A549 (cell line): ENCODE measurements at regions not wholly inside any gene's neighbourhood (a gene's known extent, or its start where the extent isn't known, plus 50 kb on each side); places are given as distances from the start of the nearest gene placed in this dataset.
"Not testable (repeated sequence)": the region's sequence is repeated elsewhere in the genome, so short reads cannot be mapped to it uniquely, and the experiment has no call there.

Experiments
- ATAC-seq, 2 experiments: fragments of 200-7000 bp in 1 of 2; fragments of >200 bp in 1 of 2; cut with Nextera tagmentation in 1 of 2; cut with Tn5 transposase in 1 of 2; 3 replicates each; pipeline versions ENCODE4 v1.8.0 to v1.9.1; 2018 to 2020; ENCODE audit warnings: mild to moderate bottlenecking in 1 of 2, moderate library complexity in 1 of 2
- CTCF ChIA-PET: fragments of 300-600 bp; sonication (Branson Sonifier 250); formaldehyde crosslinking; extraction: SDS; loops from one replicate; lab custom pipeline; 2021; ENCODE audit warnings: antibody characterized with exemption, inconsistent platforms; lab: Yijun Ruan, JAX
- POLR2A ChIA-PET: fragments of 350-600 bp; formaldehyde crosslinking; extraction: SDS; loops from one replicate; lab custom pipeline; 2021; ENCODE audit warnings: antibody characterized with exemption, inconsistent platforms; lab: Yijun Ruan, JAX
- DNase-seq, 2 experiments: peaks; one replicate each; pipeline versions ENCODE4 v3.0.0 to v3.0.0-alpha.2; 2011 to 2016; ENCODE audit warnings: low read depth in 1 of 2, low spot score in 1 of 2
- FAIRE-seq: peaks from 2 replicates; lab custom pipeline; 2011; peaks lifted over from hg19 to GRCh38; lab: Jason Lieb, UNC
- H3K27ac ChIP-seq, 2 experiments: fragments of >200 bp; sonication (Bioruptor Twin); formaldehyde crosslinking; 3 replicates each; pipeline ENCODE4 v1.5.1; 2016 to 2017
- H3K4me1 ChIP-seq: fragments of >200 bp; sonication (Bioruptor Twin); formaldehyde crosslinking; 3 replicates; pipeline ENCODE4 v1.6.1; 2016
- H3K4me2 ChIP-seq: fragments of >200 bp; sonication (Bioruptor Twin); formaldehyde crosslinking; 3 replicates; pipeline ENCODE4 v1.6.1; 2016
- H3K4me3 ChIP-seq: fragments of >200 bp; sonication (Bioruptor Twin); formaldehyde crosslinking; 3 replicates; pipeline ENCODE4 v1.5.1; 2016
- H3K9me3 ChIP-seq: fragments of >200 bp; sonication (Bioruptor Twin); formaldehyde crosslinking; 3 replicates; pipeline ENCODE4 v1.6.1; 2016
- CEBPB ChIP-seq, 2 experiments: fragments of >200 bp in 1 of 2; sonication (Bioruptor Twin) in 1 of 2; formaldehyde crosslinking in 1 of 2; IDR thresholded peaks; 2 replicates each; pipeline ENCODE4 v1.6.1; 2012 to 2016
- CHD2 ChIP-seq: fragments of 150-350 bp; IDR thresholded peaks from 2 replicates; pipeline ENCODE4 v1.6.1; 2014; ENCODE audit warnings: low read length; ENCODE audit not compliant: partially characterized antibody
- CHD4 ChIP-seq: fragments of 200-600 bp; sonication (generic); IDR thresholded peaks from 2 replicates; pipeline ENCODE4 v1.6.1; 2016; ENCODE audit warnings: antibody characterized with exemption, mild to moderate bottlenecking, borderline replicate concordance
- EHMT2 ChIP-seq: fragments of 200-600 bp; sonication (generic); IDR thresholded peaks from 2 replicates; pipeline ENCODE4 v1.6.1; 2016; ENCODE audit warnings: antibody characterized with exemption, low read depth, mild to moderate bottlenecking, moderate library complexity
- FOSB ChIP-seq: fragments of 250-450 bp; sonication (Bioruptor Pico); IDR thresholded peaks from 2 replicates; pipeline ENCODE4 v1.5.0; 2020; ENCODE audit warnings: mild to moderate bottlenecking, moderate library complexity
- FOSL2 ChIP-seq, 2 experiments: fragments of 450-650 bp in 1 of 2; fragments of >200 bp in 1 of 2; sonication (Bioruptor Twin) in 1 of 2; formaldehyde crosslinking; IDR thresholded peaks; 2 replicates each; pipeline versions ENCODE4 v1.5.0 to v1.6.1; 2016 to 2020; ENCODE audit warnings: mild to moderate bottlenecking in 1 of 2, moderate library complexity in 1 of 2
- GATA3 ChIP-seq: IDR thresholded peaks from 2 replicates; pipeline ENCODE4 v1.6.1; 2012; ENCODE audit warnings: borderline replicate concordance
- HEYL ChIP-seq: fragments of 250-450 bp; sonication (Bioruptor Pico); IDR thresholded peaks from 2 replicates; pipeline ENCODE4 v1.8.0; 2021; ENCODE audit warnings: mild to moderate bottlenecking, moderate library complexity
- HOXB5 ChIP-seq: fragments of 250-450 bp; sonication (Bioruptor Pico); IDR thresholded peaks from 2 replicates; pipeline ENCODE4 v1.5.0; 2020; ENCODE audit warnings: mild to moderate bottlenecking, moderate library complexity
- KDM5A ChIP-seq: fragments of 200-600 bp; sonication (generic); IDR thresholded peaks from 2 replicates; pipeline ENCODE4 v1.6.1; 2016; ENCODE audit warnings: antibody characterized with exemption, mild to moderate bottlenecking
- MAZ ChIP-seq: fragments of 150-350 bp; IDR thresholded peaks from 2 replicates; pipeline ENCODE4 v1.6.1; 2014; ENCODE audit warnings: antibody characterized with exemption, low read depth, low read length, borderline replicate concordance
- NPAS2 ChIP-seq: fragments of 250-450 bp; sonication (Bioruptor Pico); IDR thresholded peaks from 2 replicates; pipeline ENCODE4 v1.8.0; 2022; ENCODE audit warnings: mild to moderate bottlenecking, moderate library complexity, borderline replicate concordance
- NR3C1 ChIP-seq: fragments of >200 bp; sonication (Bioruptor Twin); formaldehyde crosslinking; IDR thresholded peaks from 3 replicates; pipeline ENCODE4 v1.6.1; 2017
- PHF8 ChIP-seq: fragments of 200-600 bp; sonication (generic); IDR thresholded peaks from 2 replicates; pipeline ENCODE4 v1.6.1; 2016; ENCODE audit warnings: low read depth, mild to moderate bottlenecking, antibody characterized with exemption, moderate library complexity, borderline replicate concordance
- POLR2A ChIP-seq: IDR thresholded peaks from 2 replicates; pipeline ENCODE4 v1.6.1; 2012; ENCODE audit warnings: mild to moderate bottlenecking, low read length
- POLR2AphosphoS2 ChIP-seq: conservative IDR thresholded peaks from 2 replicates; pipeline ENCODE4 v1.6.1; 2012; ENCODE audit warnings: low read length, improper control_type of control experiment, inconsistent platforms
- RFX5 ChIP-seq: fragments of 450-650 bp; IDR thresholded peaks from 2 replicates; pipeline ENCODE4 v1.7.1; 2014; ENCODE audit warnings: antibody characterized with exemption, mild to moderate bottlenecking, moderate library complexity
- SMC3 ChIP-seq: fragments of >200 bp; sonication (Bioruptor Twin); formaldehyde crosslinking; IDR thresholded peaks from 3 replicates; pipeline ENCODE4 v1.6.1; 2018; ENCODE audit warnings: inconsistent platforms
- SREBF2 ChIP-seq: fragments of 450-650 bp; IDR thresholded peaks from 2 replicates; pipeline ENCODE4 v1.6.1; 2014; ENCODE audit warnings: mild to moderate bottlenecking, moderate library complexity
- TP53 ChIP-seq: fragments of 250-450 bp; sonication (Bioruptor Pico); IDR thresholded peaks from 2 replicates; pipeline ENCODE4 v1.5.0; 2021; ENCODE audit warnings: mild to moderate bottlenecking, moderate library complexity
- ZSCAN20 ChIP-seq: fragments of 250-450 bp; sonication (Bioruptor Pico); IDR thresholded peaks from 2 replicates; pipeline ENCODE4 v1.8.0; 2022; ENCODE audit warnings: mild to moderate bottlenecking, moderate library complexity
- WGBS: methylation state at CpG from one replicate; pipeline ENCODE4 v1.1.6; 2017; ENCODE audit errors: missing lambda C conversion rate; 5-methylcytosine and 5-hydroxymethylcytosine counted together
- TF ChIP-seq, protein P1 (sequence below): fragments of 250-450 bp; sonication (Bioruptor Pico); IDR thresholded peaks from 2 replicates; pipeline ENCODE4 v1.5.0; 2021; ENCODE audit warnings: mild to moderate bottlenecking, moderate library complexity, borderline replicate concordance
- TF ChIP-seq, protein P2 (sequence below): fragments of >200 bp; sonication (Bioruptor Twin); formaldehyde crosslinking; IDR thresholded peaks from 2 replicates; pipeline ENCODE4 v1.6.1; 2016
- TF ChIP-seq, protein P3 (sequence below): fragments of 200-600 bp; sonication (generic); IDR thresholded peaks from 2 replicates; pipeline ENCODE4 v1.6.1; 2016; ENCODE audit warnings: antibody characterized with exemption, mild to moderate bottlenecking, moderate library complexity

DNA sequence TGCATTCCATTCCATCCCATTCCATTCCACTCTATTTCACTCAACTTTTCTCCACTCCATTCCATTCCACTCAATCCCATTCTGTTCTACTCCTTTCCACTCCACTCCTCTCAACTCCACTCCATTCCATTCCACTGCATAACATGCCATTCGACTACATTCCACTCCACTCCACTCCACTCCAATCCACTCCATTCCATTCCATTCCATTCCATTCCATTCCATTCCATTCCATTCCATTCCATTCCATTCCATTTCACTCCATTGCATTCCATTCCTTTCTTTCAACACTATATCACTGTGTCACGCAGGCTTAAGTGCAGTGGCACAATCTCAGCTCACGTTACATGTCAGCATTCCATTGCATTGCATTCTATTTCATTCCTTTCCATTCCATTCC lies 1430.4 kb downstream of the TSPY10 start:
- DNase-seq, FAIRE-seq, H3K4me1 ChIP-seq, CTCF ChIA-PET, H3K9me3 ChIP-seq, H3K4me2 ChIP-seq, ATAC-seq, POLR2A ChIA-PET, H3K4me3 ChIP-seq, H3K27ac ChIP-seq: not testable (repeated sequence)
- 1% methylated on average over 3 of the region's 3 CpGs for WGBS

DNA sequence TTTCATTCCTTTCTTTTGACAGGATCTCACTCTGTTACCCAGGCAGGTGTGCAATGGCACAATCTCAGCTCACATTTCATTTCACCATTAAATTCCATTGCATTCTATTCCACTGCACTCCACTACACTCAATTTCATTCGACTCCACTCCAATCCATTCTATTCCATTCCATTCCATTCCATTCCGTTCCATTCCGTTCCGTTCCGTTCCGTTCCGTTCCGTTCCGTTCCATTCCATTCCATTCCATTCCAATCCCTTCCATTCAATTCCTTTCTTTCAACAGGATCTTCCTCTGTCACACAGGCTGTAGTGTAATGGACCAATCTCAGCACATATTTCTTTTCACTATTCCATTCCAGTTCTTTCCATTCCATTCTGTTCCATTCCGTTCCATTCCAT lies 1445.7 kb downstream of the TSPY10 start:
- no peak for DNase-seq

DNA sequence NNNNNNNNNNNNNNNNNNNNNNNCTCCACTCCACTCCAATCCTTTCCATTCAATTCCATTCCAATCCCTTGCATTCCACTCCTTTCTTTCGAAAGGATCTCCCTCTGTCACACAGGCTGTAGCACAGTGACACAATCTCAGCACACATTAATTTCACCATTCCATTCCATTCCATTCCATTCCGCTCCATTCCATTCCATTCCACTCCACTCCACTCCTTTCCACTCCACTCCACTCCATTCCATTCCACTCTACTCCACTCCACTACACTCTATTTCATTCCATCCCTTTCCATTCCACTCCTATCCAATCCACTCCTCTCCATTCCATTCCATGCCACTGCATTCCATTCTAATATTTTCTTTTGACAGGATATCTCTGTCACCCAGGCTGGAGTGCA lies 1459.0 kb downstream of the TSPY10 start:
- FAIRE-seq (no peak), DNase-seq (peak in 1 of 2 experiments; percentile 2), ATAC-seq (0 out of 6 replicates have a peak, but pooled peaks of 1 of the 2 experiments have one; percentile 47)
- no peak for TF ChIP-seq RFX5
- no peak for TF ChIP-seq SREBF2
- no peak for TF ChIP-seq CHD2
- no peak for TF ChIP-seq CEBPB (IDR thresholded peaks at IDR 0.05)
- H3K4me2 ChIP-seq = no peak overlapping the region
- POLR2A ChIA-PET = no interaction called here
- no peak overlapping the region for H3K27ac ChIP-seq
- WGBS = 16% methylated on average over 2 of the region's 2 CpGs
- no peaks in the 10 kb centered on the region for H3K9me3 ChIP-seq
- no peak overlapping the region for H3K4me3 ChIP-seq
- no peaks in the 10 kb centered on the region for H3K4me1 ChIP-seq
- CTCF ChIA-PET = no interaction called here

More for the DNA sequence above, 1445.7 kb downstream of the TSPY10 start:
- no peaks in the 10 kb centered on the region for H3K9me3 ChIP-seq
- no peak for FAIRE-seq
- ATAC-seq = no peak
- CTCF ChIA-PET = no interaction called here
- H3K4me2 ChIP-seq = no peak overlapping the region
- TF ChIP-seq CHD4 = no peak
- TF ChIP-seq HEYL (CRISPR knock-in tag) = no peak
- TF ChIP-seq EHMT2 = no peak
- TF ChIP-seq RFX5 = no peak
- TF ChIP-seq ZSCAN20 (CRISPR knock-in tag) = no peak
- TF ChIP-seq, all 56 proteins: peak for 0
- Histone ChIP-seq H3K4me1 (no peaks in the 10 kb centered on the region), H3K4me3 (no peak overlapping the region), H3K27ac (no peak overlapping the region)
- POLR2A ChIA-PET = no interaction called here
- 39% methylated on average over 10 of the region's 10 CpGs for WGBS

DNA sequence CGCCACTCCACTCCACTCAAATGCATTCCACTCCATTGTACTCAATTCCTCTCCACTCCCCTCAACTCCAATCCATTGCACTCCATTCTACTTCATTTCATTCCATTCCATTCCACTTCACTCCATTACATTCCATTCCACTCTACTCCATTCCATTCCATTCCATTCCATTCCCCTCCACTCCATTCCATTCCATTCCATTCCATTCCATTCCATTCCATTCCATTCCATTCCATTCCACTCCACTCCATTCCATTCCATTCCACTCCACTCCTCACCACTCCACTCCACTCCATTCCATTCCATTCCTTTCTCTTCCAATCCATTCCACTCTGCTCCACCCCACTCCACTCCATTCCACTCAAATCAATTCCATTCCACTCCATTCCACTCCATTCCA lies 1459.9 kb downstream of the TSPY10 start:
- ATAC-seq = no peak

DNA sequence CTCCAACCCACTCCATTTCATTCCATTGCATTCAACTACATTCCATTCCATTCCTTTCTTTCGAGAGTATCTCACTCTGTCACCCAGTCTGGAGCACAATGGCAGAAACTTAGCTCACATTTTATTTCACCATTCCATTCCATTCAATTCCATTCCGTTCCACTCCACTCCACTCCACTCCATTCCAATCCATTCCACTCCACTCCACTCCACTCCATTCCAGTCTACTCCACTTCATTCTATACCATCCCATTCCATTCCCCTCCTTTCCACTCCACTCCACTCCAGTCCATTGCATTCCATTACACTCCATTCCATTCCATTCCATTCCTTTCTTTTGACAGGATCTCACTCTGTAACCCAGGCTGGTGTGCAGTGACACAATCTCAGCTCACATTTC lies 1466.3 kb downstream of the TSPY10 start:
- ChIA-PET POLR2A (no interaction called here), CTCF (no interaction called here)
- DNase-seq = no peak
- FAIRE-seq = no peak
- H3K4me2 ChIP-seq = no peak overlapping the region
- whole genome bisulfite sequencing = 4% methylated on average over 2 of the region's 2 CpGs
- H3K4me3 ChIP-seq = no peak overlapping the region
- H3K9me3 ChIP-seq = no peaks in the 10 kb centered on the region
- no peak overlapping the region for H3K27ac ChIP-seq
- H3K4me1 ChIP-seq = no peaks in the 10 kb centered on the region
- ATAC-seq = no peak
- TF ChIP-seq SMC3 (no peak), TP53 (CRISPR knock-in tag) (no peak), POLR2AphosphoS2 (no peak), PHF8 (no peak), CHD4 (no peak), POLR2A (no peak), HOXB5 (no peak), FOSB (CRISPR knock-in tag) (no peak), NPAS2 (CRISPR knock-in tag) (no peak), SREBF2 (no peak), MAZ (no peak), FOSL2 (IDR thresholded peaks at IDR 0.05) (no peak), FOSL2 (CRISPR knock-in tag; IDR thresholded peaks at IDR 0.05) (no peak), KDM5A (no peak), RFX5 (no peak)
- TF ChIP-seq, protein P1, sequence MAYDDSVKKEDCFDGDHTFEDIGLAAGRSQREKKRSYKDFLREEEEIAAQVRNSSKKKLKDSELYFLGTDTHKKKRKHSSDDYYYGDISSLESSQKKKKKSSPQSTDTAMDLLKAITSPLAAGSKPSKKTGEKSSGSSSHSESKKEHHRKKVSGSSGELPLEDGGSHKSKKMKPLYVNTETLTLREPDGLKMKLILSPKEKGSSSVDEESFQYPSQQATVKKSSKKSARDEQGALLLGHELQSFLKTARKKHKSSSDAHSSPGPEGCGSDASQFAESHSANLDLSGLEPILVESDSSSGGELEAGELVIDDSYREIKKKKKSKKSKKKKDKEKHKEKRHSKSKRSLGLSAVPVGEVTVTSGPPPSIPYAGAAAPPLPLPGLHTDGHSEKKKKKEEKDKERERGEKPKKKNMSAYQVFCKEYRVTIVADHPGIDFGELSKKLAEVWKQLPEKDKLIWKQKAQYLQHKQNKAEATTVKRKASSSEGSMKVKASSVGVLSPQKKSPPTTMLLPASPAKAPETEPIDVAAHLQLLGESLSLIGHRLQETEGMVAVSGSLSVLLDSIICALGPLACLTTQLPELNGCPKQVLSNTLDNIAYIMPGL (CRISPR knock-in tag) = no peak
- TF ChIP-seq, protein P2, sequence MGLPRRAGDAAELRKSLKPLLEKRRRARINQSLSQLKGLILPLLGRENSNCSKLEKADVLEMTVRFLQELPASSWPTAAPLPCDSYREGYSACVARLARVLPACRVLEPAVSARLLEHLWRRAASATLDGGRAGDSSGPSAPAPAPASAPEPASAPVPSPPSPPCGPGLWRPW = no peak
- TF ChIP-seq, protein P3, sequence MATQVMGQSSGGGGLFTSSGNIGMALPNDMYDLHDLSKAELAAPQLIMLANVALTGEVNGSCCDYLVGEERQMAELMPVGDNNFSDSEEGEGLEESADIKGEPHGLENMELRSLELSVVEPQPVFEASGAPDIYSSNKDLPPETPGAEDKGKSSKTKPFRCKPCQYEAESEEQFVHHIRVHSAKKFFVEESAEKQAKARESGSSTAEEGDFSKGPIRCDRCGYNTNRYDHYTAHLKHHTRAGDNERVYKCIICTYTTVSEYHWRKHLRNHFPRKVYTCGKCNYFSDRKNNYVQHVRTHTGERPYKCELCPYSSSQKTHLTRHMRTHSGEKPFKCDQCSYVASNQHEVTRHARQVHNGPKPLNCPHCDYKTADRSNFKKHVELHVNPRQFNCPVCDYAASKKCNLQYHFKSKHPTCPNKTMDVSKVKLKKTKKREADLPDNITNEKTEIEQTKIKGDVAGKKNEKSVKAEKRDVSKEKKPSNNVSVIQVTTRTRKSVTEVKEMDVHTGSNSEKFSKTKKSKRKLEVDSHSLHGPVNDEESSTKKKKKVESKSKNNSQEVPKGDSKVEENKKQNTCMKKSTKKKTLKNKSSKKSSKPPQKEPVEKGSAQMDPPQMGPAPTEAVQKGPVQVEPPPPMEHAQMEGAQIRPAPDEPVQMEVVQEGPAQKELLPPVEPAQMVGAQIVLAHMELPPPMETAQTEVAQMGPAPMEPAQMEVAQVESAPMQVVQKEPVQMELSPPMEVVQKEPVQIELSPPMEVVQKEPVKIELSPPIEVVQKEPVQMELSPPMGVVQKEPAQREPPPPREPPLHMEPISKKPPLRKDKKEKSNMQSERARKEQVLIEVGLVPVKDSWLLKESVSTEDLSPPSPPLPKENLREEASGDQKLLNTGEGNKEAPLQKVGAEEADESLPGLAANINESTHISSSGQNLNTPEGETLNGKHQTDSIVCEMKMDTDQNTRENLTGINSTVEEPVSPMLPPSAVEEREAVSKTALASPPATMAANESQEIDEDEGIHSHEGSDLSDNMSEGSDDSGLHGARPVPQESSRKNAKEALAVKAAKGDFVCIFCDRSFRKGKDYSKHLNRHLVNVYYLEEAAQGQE = no peak

More for the DNA sequence above, 1459.9 kb downstream of the TSPY10 start:
- DNase-seq (no peak), FAIRE-seq (no peak)
- Histone ChIP-seq H3K4me3 (no peak overlapping the region), H3K4me2 (no peak overlapping the region), H3K9me3 (no peaks in the 10 kb centered on the region), H3K4me1 (no peaks in the 10 kb centered on the region), H3K27ac (no peak overlapping the region)
- TF ChIP-seq GATA3 (no peak), POLR2A (no peak), NR3C1 (no peak)
- ChIA-PET CTCF (no interaction called here), POLR2A (no interaction called here)
- 0% methylated on average over 1 of the region's 1 CpG for WGBS
